ENCODE measurements at regions not wholly inside any gene's neighbourhood (a gene's known extent, or its start where the extent isn't known, plus 50 kb on each side); places are given as distances from the start of the nearest gene placed in this dataset.
"Not testable (repeated sequence)": the region's sequence is repeated elsewhere in the genome, so short reads cannot be mapped to it uniquely, and the experiment has no call there.

DNA sequence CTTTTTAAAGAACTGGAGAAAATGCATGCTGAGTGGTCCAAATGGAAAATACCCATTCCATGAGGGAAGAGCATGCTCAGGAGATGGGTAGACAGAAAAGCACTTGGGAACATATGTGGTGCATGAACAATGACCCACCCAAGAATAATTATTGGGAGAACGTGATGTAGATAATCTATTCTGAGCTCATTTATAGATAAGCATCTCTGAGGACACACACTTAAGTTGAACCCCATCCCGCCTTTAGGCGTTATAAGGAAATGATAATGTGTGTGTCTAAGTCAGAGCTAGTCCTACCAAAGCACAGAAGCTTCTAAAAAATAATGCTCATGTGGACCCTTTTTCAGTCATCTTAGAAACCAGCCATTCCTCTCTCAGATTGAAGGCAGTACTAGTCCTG is 189.9 kb downstream of the KTN1 start:
- no peak for DNase-seq

DNA sequence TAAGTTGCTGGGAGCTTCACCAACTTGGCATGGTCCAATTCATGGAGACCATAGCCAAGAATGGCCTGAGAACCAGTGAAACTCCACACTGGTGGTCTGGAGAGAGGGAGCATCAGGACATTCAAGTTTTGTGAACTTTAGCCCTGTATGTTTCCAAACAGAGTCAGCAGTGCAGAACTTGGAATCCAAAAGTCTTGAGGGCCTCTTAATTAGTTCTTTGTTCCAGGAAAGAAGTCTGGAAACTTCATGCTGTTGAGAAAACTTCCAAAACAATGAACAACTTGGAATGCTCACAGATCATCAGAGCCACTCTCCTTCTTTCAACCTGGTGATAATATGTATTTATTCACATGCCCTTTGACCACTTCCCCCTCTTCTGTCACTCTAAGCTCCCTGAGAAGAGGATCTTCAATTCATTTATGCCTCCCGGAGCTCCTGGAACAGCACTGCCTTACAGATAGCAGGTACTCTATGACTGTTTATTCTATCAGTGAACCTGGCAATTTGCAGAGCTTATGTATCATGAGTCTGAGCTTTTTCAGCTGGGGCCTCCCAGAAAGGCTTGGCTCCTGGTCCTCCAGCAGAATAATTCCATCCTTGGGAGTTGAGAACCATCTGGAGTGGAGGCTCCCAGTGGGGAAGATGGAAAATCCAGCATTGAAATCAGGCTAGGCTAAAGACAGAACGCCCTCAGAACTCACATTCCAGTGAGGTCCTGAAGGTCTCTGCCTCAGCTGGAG is 191.4 kb downstream of the KTN1 start:
- no peak for DNase-seq

DNA sequence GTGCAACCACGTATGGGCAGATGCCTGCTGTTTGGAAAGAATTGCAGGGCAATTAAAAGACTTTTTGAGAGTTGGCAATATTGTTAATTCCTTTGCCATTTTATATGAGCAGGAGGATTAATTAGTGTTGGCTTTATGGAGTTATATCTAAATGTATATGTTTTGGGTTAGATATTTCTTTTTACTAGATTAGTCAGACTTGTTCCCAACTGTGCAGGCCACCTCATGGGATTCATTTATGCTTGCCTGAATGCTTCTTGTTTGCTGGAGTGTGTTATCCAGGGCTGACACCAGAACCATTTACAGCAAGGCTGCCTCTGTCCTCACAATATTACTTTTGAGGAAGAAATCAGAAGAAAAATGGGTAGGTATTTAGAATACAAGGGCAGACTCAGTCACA is 192.5 kb downstream of the KTN1 start:
- DNase-seq, result no peak

DNA sequence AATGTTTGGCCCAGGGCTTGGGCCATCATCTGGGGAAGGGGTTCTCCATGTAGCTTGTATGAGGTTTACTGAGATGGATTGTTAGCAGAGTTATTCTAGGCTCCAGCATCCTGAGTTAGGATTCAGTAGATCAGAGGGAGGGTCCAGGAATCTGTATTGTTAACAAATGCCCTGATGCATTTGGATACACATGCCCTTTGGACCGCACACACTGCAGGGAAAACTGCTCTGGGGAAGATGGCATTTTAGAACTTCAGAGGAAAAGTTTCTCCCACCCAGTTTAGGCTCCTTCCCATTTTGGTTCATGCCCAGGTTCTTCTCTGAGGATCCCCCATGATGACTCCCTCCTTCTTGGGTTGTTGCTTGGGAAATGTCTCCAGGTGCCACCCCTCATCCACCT is 193.3 kb downstream of the KTN1 start:
- no peak for DNase-seq

DNA sequence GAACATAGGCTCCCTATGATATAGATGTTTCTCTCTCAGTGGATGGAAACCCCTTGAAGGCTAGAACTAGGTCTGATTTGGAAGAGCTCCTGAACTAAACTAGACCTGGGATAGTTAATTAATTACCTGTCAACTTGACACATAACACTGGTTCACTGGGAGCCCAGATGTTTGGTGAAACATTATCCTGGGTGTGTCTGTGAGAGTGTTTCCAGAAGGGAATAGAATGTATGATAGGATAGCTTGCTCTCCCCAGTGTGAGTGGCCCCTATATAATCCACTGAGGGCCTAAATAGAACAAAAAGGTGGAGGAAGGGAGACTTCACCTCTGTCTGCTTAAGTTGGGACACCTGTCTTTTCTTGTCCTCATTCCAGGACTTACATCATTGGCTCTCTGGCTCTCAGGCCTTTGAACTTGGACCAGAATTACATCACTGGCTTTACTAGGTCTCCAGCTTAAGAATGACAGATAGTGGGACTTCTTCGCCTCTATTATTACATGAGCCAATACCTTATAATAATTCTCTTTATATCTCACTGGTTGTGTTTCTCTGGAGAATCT is 194.1 kb downstream of the KTN1 start:
- DNase-seq, result no peak

DNA sequence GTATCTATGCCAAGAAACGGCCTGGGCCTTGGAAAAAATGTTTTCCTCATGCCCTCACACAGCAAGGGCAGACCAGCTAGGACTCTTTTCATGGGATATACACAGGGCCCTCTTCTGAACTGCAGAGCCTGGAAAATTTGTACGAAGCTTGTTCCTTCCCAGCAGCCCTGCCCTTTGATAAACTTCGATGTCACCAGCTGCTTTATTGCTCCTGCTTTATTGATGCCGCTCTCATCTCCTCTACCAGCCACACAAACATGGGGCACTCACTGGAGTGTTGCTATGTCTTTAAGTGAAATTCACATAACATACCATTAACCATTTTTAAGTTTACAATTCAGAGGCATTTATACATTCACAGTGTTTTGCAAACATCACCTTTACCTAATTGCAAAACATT is 197.9 kb downstream of the KTN1 start:
- DNase-seq, result no peak

DNA sequence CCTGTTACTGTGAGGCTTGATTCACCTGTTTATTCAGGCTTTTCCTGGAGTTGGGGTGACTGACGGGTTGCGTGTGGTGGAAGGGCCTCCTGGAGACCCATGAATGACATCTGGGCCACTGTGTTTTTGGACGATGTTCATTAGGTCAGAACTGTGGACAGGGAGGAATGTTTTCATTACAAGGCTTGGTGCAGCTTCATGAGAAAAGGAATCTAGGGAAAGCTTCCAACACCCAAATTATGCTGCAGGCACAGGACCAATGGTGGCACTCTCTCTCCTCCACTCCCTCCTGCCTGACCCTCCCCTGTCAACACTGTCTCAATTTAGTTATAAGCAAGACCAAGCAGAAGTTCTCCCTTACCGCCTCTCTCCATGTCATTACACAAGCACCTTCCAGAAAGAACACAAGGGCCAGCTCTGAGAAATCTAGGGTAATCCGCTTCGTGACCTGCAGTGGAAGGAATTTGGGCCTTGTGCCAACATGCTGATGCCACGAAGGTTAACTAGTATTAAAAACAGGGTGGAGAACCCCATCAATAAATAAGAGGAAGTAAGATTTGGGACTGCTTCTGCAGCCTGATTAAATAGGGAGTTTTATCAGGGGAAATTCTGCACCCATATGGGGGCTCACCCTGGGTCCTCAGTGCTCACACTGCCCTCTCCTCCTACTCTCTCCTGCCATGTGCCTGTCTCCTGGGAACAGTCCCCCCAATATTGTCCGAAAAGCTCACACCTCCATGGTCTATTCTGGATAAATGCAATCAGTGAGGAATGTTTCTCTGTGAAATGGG is 200.3 kb downstream of the KTN1 start:
- no peak for DNase-seq

DNA sequence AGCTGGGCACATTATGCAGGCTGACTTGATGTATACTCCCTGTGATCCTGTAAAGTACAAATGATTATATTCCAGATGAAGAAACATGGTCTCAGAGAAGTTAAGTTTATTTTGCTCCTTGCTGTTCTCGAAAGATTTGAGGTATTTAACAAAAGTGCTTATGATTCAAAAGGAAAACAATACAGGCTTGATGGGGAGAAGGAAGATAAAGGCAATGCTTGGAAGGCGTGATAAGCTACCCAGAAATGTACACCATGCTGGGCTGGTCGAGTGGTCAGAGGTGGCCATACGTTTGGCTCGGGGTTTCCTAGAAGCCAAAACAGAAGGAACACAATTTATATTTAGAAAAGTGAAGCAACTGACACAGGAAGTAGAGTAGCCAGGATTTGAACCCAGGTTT is 201.0 kb downstream of the KTN1 start:
- no peak for DNase-seq

DNA sequence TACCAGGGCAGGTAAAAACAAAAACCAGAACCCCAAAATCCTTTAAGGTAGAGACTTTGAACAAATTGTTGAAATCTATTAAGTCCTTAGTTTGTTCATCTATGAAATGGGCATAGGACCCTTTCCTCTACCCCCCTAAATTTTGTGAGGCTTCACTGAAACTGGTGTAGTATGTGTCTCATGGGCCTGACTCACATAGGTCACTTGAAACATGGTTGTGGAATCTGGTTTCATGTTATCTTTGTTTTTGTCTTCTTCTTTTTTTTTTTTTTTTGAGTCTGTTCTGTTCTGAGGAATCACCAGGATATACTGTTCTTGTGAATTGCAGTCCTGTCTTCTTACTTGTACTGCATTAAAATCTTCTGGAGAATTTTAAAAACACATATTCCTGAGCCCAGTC is 202.2 kb downstream of the KTN1 start:
- DNase-seq, result no peak

DNA sequence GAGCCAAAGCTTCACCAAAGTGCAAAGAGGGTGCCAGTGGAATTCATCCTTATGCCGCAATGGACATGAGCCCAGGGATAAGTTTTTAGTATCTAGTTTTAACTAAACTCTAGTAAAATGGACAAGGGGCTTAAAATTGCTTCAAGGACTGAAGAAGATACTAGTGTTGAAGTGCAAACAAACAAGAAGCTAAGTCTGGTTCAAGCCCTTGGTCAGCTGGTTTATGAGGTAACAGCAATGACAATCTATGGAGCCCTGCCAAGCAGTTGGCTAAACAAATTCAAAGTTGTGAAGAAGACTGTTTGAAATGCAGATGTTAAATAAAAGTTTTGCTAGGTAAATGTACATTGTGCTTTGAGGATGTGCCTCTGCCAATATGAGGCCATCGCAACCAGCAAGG is 209.4 kb downstream of the KTN1 start:
- DNase-seq, result no peak

DNA sequence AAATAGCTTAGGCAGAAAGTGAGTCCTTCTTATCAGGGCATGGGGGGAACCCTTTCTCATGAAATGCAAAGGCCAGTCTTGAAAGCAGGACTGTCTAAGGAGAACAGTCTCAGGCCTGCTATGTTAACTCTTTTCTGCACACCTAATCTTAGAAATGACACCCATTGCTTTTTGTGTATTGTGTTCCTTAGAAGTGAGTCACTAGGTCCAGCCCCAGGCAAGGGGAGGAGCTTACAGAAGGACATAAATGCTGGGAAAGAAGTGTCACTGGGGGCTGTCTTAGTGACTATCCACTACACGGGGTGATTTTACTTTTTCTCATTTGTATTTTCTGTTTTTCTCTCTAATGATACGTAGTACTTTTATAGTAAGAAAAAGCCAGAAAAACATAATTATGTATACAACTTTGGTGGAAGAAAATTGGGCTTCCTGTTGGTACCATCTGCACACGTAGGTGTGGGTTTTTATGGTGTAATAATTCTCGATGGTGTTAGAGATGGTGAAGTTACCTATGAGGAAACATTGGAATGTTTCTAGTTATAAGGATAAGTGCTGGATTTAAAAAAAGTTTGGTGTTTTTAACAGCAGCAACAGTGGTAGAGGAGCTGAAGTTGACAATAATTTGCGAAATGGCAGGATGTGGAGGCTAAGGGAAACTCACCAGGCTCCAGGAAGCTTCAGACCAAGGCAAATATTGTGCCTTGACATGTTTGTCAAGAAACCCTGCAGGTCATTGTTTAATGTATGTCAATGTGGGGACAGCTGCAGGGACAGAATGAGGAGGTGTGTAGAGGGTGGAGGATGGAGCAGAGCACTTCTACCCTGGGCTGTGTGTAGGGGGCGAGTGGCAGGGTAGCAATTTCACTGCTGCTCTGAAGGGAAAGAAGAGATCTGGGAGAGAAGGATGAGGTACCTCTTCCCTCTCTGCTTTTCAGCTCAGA is 214.9 kb downstream of the KTN1 start:
- no peak for DNase-seq

DNA sequence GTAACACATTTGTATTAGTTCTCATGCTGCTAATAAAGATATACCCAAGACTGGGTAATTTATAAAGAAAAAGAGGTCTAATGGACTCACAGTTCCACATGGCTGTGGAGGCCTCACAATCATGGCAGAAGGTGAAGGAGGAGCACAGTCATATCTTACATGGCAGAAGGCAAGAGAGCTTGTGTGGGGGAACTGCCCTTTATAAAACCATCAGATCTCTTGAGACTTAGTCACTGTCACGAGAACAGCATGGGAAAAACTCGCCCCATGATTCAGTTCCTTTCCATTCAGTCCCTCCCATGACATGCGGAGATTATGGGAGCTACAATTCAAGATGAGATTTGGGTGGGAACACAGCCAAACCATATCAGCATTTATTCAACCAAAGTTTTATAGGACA is 216.5 kb downstream of the KTN1 start:
- not testable (repeated sequence) for DNase-seq

DNA sequence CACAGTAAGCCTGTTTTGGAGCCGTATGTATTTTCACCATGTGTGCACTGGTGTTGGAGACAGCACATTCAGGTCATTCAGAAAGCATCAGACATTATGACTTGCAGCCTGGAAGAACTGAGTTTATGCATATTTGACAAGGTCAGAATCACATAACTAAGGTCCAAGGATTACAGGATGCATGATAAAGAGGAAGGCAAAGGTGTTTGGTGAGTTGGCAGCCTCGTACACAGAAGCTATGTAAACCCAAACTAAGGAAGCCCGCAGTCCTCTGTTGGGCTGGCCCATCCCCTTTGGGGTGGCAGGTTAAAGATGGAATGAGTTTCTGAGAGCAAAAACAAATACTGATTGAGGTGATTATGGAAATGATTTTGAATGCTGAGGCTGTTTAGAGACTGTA is 218.4 kb downstream of the KTN1 start:
- DNase-seq, result no peak

DNA sequence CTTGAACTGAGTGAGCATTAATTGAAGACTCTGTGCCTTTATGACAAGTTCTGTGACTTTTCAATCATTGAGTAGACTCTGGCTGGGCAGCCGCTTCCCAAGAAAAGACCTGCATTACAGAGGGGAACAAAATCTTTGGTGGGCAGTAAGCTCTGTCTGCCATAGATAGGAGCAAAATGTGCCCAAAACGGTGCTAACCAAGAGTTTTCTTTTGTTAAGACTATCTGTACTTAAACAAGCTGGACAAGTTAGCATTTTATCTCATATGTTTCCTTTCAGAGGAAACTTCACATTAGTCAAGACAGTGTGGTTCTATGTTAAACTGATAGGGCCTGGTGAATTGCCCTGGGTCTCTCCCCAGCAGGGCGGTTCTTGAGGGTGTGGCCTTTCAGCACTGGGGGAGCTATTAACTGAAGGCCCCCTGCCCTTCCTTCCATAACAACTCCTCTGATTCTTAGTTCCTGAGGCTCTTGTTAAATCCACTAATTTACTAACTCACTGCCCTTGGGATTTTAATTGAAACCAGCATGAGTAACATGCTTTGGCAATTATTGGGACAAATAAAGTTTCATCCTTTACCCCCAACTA is 219.6 kb downstream of the KTN1 start:
- no peak for DNase-seq

DNA sequence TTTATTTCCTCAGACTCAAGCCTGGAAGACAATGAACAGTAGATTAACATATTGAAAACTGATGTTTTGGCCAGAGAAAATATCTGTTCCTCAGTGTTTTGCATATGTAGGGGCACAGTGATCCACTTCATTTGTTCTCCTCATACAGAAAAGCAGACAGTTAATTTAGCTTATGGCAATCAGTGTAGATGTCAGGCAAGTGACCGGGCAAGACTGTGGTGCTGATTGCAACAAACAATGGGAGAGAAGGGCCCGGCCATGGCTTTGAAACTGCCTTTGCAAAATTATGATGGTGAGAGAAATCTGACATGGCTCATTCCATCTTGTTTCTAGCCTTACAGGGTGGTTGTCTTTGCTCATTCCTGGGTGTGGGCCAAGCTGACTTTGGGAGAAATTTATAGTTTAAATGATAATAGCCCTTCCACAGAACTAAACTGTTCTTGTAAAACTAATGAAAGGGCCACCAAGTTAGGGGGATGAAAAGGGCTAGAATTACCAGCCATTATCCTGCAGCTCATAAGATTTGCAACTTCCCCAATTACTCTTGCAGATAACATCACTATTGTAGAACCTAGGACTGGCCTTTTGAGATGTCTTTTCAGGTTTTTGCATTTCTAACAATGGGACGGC is 220.3 kb downstream of the KTN1 start:
- DNase-seq, result no peak

DNA sequence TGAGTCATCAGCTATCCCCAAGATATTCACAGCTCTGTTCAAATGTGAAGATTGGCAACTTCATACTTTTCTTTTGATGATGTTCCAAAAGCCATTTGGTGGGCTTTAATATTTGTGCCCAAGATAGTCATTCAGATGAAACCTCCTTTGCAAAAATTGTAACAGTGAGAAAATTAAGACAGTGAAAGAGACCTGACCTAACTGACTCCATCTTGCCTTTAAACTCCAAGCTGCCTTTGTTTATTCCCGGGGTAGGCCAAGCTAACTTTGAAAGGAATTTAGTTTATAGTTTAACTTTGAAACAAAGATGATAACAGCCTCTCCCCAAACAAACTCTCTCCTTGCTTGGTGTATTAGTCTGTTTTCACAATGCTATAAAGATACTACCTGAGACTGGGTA is 221.1 kb downstream of the KTN1 start:
- no peak for DNase-seq

DNA sequence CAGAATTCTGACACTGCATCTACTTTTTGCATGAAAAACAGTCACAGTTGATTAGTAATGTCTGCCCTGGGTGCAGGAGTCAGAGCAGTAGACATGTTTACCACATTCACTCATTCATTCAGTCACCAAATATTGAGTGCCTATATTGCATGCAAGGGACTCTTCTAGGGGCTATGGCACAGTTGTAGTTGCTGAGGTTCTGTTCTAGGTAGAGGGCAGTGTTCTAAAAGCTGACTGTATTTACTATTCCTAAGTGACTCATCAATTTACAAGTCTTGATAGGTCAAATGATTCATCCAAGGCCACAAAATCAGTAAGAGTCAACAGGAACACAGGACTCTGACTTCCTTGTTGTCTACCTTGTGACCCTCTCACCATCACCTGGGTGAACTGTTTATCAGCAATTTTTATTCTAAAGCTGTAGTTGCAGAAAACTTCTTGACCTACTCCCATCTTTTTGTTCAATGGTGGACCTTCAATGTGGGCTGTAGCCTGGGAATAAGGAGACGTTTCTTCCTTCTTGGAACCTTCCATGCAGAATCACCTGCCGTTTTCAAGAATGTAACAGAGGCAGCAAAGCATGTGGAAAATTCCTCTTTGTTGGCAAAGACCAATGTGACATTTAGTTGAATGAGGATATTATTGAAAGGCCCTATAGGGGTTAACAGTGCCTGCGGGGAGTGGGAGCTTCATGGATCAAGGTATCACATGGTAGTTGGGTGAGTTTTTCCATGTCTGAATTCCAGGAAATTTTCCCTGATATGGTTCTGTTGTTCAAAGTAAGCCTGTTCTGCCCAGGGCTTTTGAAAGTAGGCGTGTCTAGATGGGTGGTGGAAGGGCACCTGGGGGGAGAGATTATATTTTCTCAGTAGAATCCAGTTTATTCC is 223.2 kb downstream of the KTN1 start:
- DNase-seq, result no peak

DNA sequence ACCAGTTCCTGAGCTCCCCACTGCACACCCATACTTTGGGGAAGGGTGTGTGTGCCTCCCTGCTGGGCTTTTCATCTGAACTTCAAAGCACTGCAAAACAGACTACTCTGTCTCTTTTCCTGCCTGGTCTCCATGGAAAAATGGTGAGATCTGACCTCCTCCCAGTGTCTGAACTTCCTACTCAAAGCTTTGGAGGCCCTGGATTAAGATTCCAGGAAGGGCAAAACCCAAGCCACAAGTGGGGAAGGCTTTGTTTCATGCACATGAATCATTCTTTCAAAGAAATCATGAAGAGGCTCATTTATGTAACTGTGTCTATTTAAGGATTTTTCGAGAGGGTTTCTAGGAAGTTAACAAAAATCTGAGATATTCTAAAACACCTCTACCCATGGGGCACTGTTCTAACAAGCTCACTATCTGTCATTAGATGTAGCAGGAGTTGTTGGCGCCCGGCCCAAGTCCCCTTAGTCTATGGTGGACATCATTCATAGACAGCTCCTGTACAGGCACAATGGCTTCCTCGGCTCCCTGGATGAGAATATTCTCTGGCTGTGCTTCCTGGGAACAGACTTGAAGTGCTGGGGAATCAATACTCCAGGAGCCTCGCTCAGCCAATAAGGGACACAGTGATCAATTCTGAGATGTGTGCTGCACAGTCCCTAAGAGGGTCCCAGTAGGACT is 224.0 kb downstream of the KTN1 start:
- no peak for DNase-seq

DNA sequence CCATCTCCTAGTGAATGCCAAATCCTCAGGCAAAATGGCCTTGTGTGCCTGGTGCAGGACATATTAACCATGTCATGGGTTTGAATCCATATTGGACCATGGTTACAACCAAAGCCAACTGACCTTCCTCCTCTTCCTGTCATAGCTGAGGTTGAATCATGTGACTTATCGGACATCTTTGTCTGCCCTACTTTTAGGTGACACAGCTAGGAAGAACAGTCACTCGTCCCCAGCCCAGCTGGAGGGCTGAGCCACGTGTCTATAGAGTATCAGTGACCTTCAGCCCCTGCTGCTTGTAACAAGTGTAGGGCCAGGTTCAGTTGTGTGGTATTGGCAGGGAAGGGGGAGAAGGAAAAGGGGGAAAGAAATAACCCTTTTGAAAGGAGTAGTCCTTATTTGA is 225.2 kb downstream of the KTN1 start:
- DNase-seq, result no peak

DNA sequence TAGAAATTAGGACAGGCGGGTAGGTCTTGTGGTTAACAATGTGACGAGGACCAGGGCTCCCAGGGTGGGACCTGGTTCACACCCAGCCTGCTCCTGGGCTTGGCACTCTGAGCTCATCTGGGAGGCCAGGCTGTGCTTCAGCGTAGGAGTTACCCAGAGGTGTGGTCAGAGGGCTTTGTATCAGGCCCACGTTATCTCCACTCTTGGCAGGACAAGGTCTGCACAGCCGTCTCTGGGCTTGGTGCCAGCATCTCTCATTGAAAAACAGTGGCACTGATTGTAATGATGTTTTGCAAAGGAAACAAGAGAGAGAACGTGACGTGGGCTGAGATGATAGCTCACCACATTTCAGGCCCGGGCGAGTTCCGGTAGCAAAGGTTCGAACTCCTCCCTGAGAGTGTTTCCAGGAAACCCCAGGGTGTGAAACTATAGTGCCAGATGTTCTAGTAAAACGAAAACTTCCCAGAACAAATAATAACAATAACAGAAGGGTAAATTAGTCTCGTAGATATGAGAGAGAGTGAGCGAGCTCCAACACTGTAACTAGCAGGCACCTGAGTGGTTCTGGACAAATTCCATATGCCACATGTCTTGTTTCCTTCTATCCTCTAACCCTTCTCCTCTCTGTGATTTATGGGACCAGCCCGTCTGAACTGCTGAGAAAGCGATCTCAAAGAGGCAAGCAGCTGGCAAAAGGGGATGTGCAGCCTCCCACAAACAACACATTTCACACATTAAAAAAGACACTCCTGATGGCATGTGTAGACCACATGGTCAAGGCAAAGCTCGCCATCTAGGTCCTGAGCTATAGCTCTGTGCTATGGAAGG is 227.3 kb downstream of the KTN1 start:
- peak; percentile 66 for DNase-seq

Data from stimulated activated CD4-positive, alpha-beta T cell treated with anti-CD3 and anti-CD28 coated beads, Interleukin-4, amount 100 ng/mL, for 24 hours (primary cell).